Hippocampal formation (tissue), 2 donors: ENCODE measurements at regions not wholly inside any gene's neighbourhood (a gene's known extent, or its start where the extent isn't known, plus 50 kb on each side); places are given as distances from the start of the nearest gene placed in this dataset.
"Not testable (repeated sequence)": the region's sequence is repeated elsewhere in the genome, so short reads cannot be mapped to it uniquely, and the experiment has no call there.

Experiments used
- DNase-seq, 2 donors: peaks; one replicate each; lab custom pipeline; 2025; lab: John Stamatoyannopoulos, UW

GRCh38 chr16:64724339-64724738 is 397.5 kb downstream of the CDH11 start:
- DNase-seq: no peak

- DNase-seq: no peak
Measured at GRCh38 chr16:64718486-64718885, 403.4 kb downstream of the CDH11 start.

- DNase-seq: no peak
Measured at GRCh38 chr16:64717871-64718270, 404.0 kb downstream of the CDH11 start.

- DNase-seq: no peak
Measured at GRCh38 chr16:64715624-64716023, 406.2 kb downstream of the CDH11 start.

GRCh38 chr16:64712026-64712425 is 409.8 kb downstream of the CDH11 start:
- no peak for DNase-seq

- no peak for DNase-seq
Measured at GRCh38 chr16:64711596-64711995, 410.3 kb downstream of the CDH11 start.

GRCh38 chr16:64711026-64711425 is 410.8 kb downstream of the CDH11 start:
- DNase-seq: no peak

GRCh38 chr16:64705443-64705842 is 416.4 kb downstream of the CDH11 start:
- DNase-seq: no peak

- no peak for DNase-seq
Measured at GRCh38 chr16:64704386-64704785, 417.5 kb downstream of the CDH11 start.

GRCh38 chr16:64702415-64702814 is 419.4 kb downstream of the CDH11 start:
- DNase-seq: no peak

GRCh38 chr16:64700628-64701027 is 421.2 kb downstream of the CDH11 start:
- DNase-seq: no peak

- DNase-seq: no peak
Measured at GRCh38 chr16:64696866-64697265, 425.0 kb downstream of the CDH11 start.

- DNase-seq: no peak
Measured at GRCh38 chr16:64695684-64696083, 426.2 kb downstream of the CDH11 start.

- DNase-seq: no peak
Measured at GRCh38 chr16:64693946-64694345, 427.9 kb downstream of the CDH11 start.

GRCh38 chr16:64687786-64688185 is 434.1 kb downstream of the CDH11 start:
- no peak for DNase-seq

GRCh38 chr16:64687123-64687522 is 434.7 kb downstream of the CDH11 start:
- DNase-seq: no peak

GRCh38 chr16:64679976-64680690 is 441.7 kb downstream of the CDH11 start:
- DNase-seq: no peak

GRCh38 chr16:64669573-64669972 is 452.3 kb downstream of the CDH11 start:
- no peak for DNase-seq

GRCh38 chr16:64667334-64667877 is 454.5 kb downstream of the CDH11 start:
- no peak for DNase-seq

GRCh38 chr16:64662312-64662711 is 459.6 kb downstream of the CDH11 start:
- DNase-seq: not testable (repeated sequence)

- no peak for DNase-seq
Measured at GRCh38 chr16:64659866-64660265, 462.0 kb downstream of the CDH11 start.

- DNase-seq: no peak
Measured at GRCh38 chr16:64657316-64658011, 464.4 kb downstream of the CDH11 start.

GRCh38 chr16:64656471-64656870 is 465.4 kb downstream of the CDH11 start:
- no peak for DNase-seq
